ENCODE measurements at regions not wholly inside any gene's neighbourhood (a gene's known extent, or its start where the extent isn't known, plus 50 kb on each side); places are given as distances from the start of the nearest gene placed in this dataset.

DNA sequence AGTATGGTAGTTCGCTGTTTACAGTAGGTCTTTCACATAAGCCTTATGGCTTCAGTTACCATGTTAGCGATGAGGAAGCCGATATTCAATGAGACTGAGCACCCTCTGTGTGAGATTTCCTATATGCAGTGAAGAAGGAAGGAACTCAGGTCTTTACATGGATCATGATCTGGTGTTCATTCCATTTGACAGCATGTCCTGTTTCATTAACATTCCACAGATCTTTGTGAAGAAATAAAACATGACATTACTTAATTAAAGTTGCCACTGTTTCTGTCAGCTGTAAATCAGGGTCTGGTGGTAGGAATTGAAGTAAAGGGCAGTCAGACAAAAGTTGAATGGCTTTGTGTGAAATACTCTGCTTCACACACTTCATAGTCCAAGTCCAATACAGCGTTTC lies 768.6 kb downstream of the ZPLD1 start:
- no peak for TF ChIP-seq POLR2A (IDR thresholded peaks at IDR 0.05)
- TF ChIP-seq, protein P1, sequence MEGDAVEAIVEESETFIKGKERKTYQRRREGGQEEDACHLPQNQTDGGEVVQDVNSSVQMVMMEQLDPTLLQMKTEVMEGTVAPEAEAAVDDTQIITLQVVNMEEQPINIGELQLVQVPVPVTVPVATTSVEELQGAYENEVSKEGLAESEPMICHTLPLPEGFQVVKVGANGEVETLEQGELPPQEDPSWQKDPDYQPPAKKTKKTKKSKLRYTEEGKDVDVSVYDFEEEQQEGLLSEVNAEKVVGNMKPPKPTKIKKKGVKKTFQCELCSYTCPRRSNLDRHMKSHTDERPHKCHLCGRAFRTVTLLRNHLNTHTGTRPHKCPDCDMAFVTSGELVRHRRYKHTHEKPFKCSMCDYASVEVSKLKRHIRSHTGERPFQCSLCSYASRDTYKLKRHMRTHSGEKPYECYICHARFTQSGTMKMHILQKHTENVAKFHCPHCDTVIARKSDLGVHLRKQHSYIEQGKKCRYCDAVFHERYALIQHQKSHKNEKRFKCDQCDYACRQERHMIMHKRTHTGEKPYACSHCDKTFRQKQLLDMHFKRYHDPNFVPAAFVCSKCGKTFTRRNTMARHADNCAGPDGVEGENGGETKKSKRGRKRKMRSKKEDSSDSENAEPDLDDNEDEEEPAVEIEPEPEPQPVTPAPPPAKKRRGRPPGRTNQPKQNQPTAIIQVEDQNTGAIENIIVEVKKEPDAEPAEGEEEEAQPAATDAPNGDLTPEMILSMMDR (IDR thresholded peaks at IDR 0.05) = no peak
